HL-60 (cell line): ENCODE measurements at regions not wholly inside any gene's neighbourhood (a gene's known extent, or its start where the extent isn't known, plus 50 kb on each side); places are given as distances from the start of the nearest gene placed in this dataset.

Experiments used
- DNase-seq, 2 experiments: peaks; one replicate each; pipeline ENCODE4 v3.0.0-alpha.2; 2010 to 2020; ENCODE audit warnings: low read depth in 1 of 2, low spot score in 1 of 2
- H3K27ac ChIP-seq: fragments of 250-450 bp; sonication (Bioruptor Pico); replicated peaks from 2 replicates; pipeline ENCODE4 v1.5.1; 2020; ENCODE audit warnings: mild to moderate bottlenecking, moderate library complexity
- H3K27me3 ChIP-seq: fragments of 250-450 bp; sonication (Bioruptor Pico); 2 replicates; pipeline ENCODE4 v1.5.1; 2021; ENCODE audit warnings: mild to moderate bottlenecking, moderate library complexity; ENCODE audit not compliant: insufficient read depth, poor library complexity, severe bottlenecking
- H3K4me3 ChIP-seq: replicated peaks from 2 replicates; pipeline ENCODE4 v1.5.1; 2011; ENCODE audit warnings: mild to moderate bottlenecking, control low read depth, low read length; ENCODE audit not compliant: insufficient read depth
- CTCF ChIP-seq: IDR thresholded peaks from one replicate; pipeline ENCODE4 v1.5.1; 2011; ENCODE audit warnings: low read length, control low read depth, inconsistent platforms; ENCODE audit not compliant: insufficient read depth
- GABPA ChIP-seq: IDR thresholded peaks from 2 replicates; pipeline ENCODE4 v1.6.1; 2012; ENCODE audit warnings: low read depth
- POLR2AphosphoS5 ChIP-seq: IDR thresholded peaks from 2 replicates; pipeline ENCODE4 v1.6.1; 2012; ENCODE audit warnings: low read depth
- REST ChIP-seq: IDR thresholded peaks from 2 replicates; pipeline ENCODE4 v1.6.1; 2012; ENCODE audit warnings: low read depth; ENCODE audit not compliant: insufficient replicate concordance
- SPI1 ChIP-seq: IDR thresholded peaks from 2 replicates; pipeline ENCODE4 v1.6.1; 2012; ENCODE audit warnings: low read depth, mild to moderate bottlenecking, borderline replicate concordance

DNA sequence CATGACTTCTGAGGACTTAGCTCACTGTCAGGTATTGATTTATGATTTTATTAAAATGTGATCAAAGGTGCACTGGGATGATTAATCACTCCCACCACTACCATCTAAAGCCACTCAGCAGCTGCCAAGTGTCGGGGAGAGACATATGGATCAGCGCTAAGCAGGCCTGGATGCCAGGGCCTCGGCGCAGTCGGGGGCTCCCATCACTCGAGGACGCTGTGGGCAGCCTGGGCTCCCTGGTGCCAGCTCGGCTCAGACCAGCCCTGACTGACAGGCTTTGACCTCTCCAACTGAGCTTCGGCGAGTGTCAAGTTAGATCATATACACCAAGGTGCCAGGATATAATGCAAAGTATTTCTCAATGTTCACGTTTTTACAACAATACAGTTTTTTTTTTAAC lies 267.7 kb downstream of the ACTR3B start:
- no peaks in the 10 kb centered on the region for H3K27me3 ChIP-seq
- no peak overlapping the region for H3K4me3 ChIP-seq
- DNase-seq = no peak
- no peak for TF ChIP-seq REST
- no peak for TF ChIP-seq SPI1
- no peak for TF ChIP-seq CTCF
- TF ChIP-seq GABPA = no peak
- TF ChIP-seq POLR2AphosphoS5 = no peak
- H3K27ac ChIP-seq = no peak overlapping the region

- Histone ChIP-seq H3K4me3 (no peak overlapping the region), H3K27ac (no peak overlapping the region), H3K27me3 (no peaks in the 10 kb centered on the region)
- no peak for DNase-seq
- TF ChIP-seq GABPA (no peak), SPI1 (no peak), POLR2AphosphoS5 (no peak), CTCF (no peak), REST (no peak)
These were observed 268.4 kb downstream of the ACTR3B start for GRCh38 chr7:153027904-153028303.

DNA sequence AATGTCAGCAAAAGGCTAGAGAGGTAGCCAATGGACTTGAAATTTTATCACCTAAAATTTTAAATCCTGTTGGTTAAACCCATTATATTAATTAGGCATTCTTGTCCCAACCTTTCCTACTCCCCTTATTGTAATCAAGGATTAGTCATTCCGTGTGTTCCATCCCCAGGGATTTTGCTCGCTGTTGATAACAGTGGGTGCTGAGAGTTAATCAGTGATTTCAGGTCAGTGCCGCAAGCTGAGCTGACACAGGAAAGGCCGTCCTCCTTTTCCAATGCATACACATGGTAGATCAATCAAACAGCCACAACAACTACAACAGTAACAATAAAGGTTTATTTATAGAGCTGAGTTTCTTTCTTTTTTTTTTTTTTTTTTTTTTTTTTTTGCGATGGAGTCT lies 271.4 kb downstream of the ACTR3B start:
- Histone ChIP-seq H3K4me3 (no peak overlapping the region), H3K27me3 (no peaks in the 10 kb centered on the region), H3K27ac (no peak overlapping the region)

More for the DNA sequence above, 271.4 kb downstream of the ACTR3B start:
- TF ChIP-seq GABPA (no peak), POLR2AphosphoS5 (no peak), CTCF (no peak), REST (no peak), SPI1 (no peak)
- no peak for DNase-seq
